Left lung (tissue), 4 donors: ENCODE measurements at regions not wholly inside any gene's neighbourhood (a gene's known extent, or its start where the extent isn't known, plus 50 kb on each side); places are given as distances from the start of the nearest gene placed in this dataset.

Experiments
- ATAC-seq: fragments of 200-7000 bp; cut with Tn5 transposase; one replicate; pipeline ENCODE4 v1.9.1; 2020; ENCODE audit warnings: moderate library complexity
- DNase-seq, 4 donors: peaks; one replicate each; pipeline ENCODE4 v3.0.0-alpha.2; 2013 to 2020
- H3K27ac ChIP-seq, 2 donors: fragments of 200-600 bp; sonication (generic) in 1 of 2; one replicate each; pipeline versions ENCODE4 v1.5.0 to v1.8.0; 2020 to 2021
- H3K27me3 ChIP-seq, 2 donors: fragments of 200-600 bp; sonication (generic) in 1 of 2; one replicate each; pipeline versions ENCODE4 v1.5.0 to v1.8.0; 2020 to 2021
- H3K36me3 ChIP-seq, 2 donors: fragments of 200-600 bp; sonication (generic) in 1 of 2; one replicate each; pipeline versions ENCODE4 v1.5.0 to v1.8.0; 2020 to 2021
- H3K4me1 ChIP-seq, 2 donors: fragments of 200-600 bp; one replicate each; pipeline ENCODE4 v1.8.0; 2021
- H3K4me3 ChIP-seq, 2 donors: fragments of 200-600 bp; sonication (generic) in 1 of 2; one replicate each; pipeline versions ENCODE4 v1.5.0 to v1.8.0; 2020 to 2021; ENCODE audit warnings: mild to moderate bottlenecking in 1 of 2
- H3K9me3 ChIP-seq, 2 donors: fragments of 200-600 bp; sonication (generic) in 1 of 2; one replicate each; pipeline versions ENCODE4 v1.5.0 to v1.8.0; 2020 to 2021
- CTCF ChIP-seq, 2 donors: fragments of 200-600 bp; sonication (generic) in 1 of 2; IDR thresholded peaks; one replicate each; pipeline versions ENCODE4 v1.5.0 to v1.8.0; 2021; ENCODE audit warnings: antibody characterized with exemption in 2 of 2
- intact Hi-C, 2 donors: fragments of 100-400 bp; cut with DNase I; formaldehyde crosslinking; loops; one replicate each; pipeline versions ENCODE4 v1.11.2 to v1.14.2; 2022
- donor health status: DM: no; HTN: yes; CAD: no.
- donor health status: DM: no; HTN: no; CAD: no.

- ATAC-seq (no peak), DNase-seq (no peak)
- peaks cover 0 to 15% of the 10 kb centered on the region in 2 donors for H3K9me3 ChIP-seq
- no peaks in the 10 kb centered on the region for H3K36me3 ChIP-seq
- intact Hi-C loops: no loop called here
- no peaks in the 10 kb centered on the region for H3K4me1 ChIP-seq
- H3K27ac ChIP-seq: no peak overlapping the region
- no peak for TF ChIP-seq CTCF (IDR thresholded peaks at IDR 0.05)
- no peaks in the 10 kb centered on the region for H3K27me3 ChIP-seq
- no peak overlapping the region for H3K4me3 ChIP-seq
These were observed 91.0 kb upstream of the MB21D2 start for GRCh38 chr3:193008654-193009053.

GRCh38 chr3:193010191-193010590, 92.5 kb upstream of the MB21D2 start:
- ATAC-seq: no peak
- no peak for TF ChIP-seq CTCF (IDR thresholded peaks at IDR 0.05)

GRCh38 chr3:193011958-193012357, 94.3 kb upstream of the MB21D2 start:
- no peaks in the 10 kb centered on the region for H3K4me1 ChIP-seq

More at GRCh38 chr3:193010191-193010590, 92.5 kb upstream of the MB21D2 start:
- no peaks in the 10 kb centered on the region for H3K4me1 ChIP-seq
- intact Hi-C loops: no loop called here
- DNase-seq: no peak
- no peaks in the 10 kb centered on the region for H3K36me3 ChIP-seq
- peaks cover 0 to 5% of the 10 kb centered on the region in 2 donors for H3K27me3 ChIP-seq
- H3K27ac ChIP-seq: no peak overlapping the region
- no peak overlapping the region for H3K4me3 ChIP-seq
- peaks cover 0 to 15% of the 10 kb centered on the region in 2 donors for H3K9me3 ChIP-seq

GRCh38 chr3:193014902-193015301, 97.2 kb upstream of the MB21D2 start:
- intact Hi-C loops: no loop called here
- ATAC-seq (no peak), DNase-seq (no peak)
- Histone ChIP-seq H3K27me3 (peaks cover 0 to 7% of the 10 kb centered on the region in 2 donors), H3K4me1 (no peaks in the 10 kb centered on the region), H3K4me3 (no peak overlapping the region), H3K9me3 (peaks cover 0 to 15% of the 10 kb centered on the region in 2 donors), H3K36me3 (no peaks in the 10 kb centered on the region), H3K27ac (no peak overlapping the region)
- TF ChIP-seq CTCF (IDR thresholded peaks at IDR 0.05): no peak

More at GRCh38 chr3:193011958-193012357, 94.3 kb upstream of the MB21D2 start:
- H3K9me3 ChIP-seq: peaks cover 0 to 15% of the 10 kb centered on the region in 2 donors
- ATAC-seq: no peak
- H3K4me3 ChIP-seq: no peak overlapping the region
- peaks cover 0 to 7% of the 10 kb centered on the region in 2 donors for H3K27me3 ChIP-seq
- no peak for DNase-seq
- no peaks in the 10 kb centered on the region for H3K36me3 ChIP-seq
- intact Hi-C loops: no loop called here
- no peak overlapping the region for H3K27ac ChIP-seq
- TF ChIP-seq CTCF (IDR thresholded peaks at IDR 0.05): no peak

- DNase-seq (no peak), ATAC-seq (no peak)
- Histone ChIP-seq H3K27ac (no peak overlapping the region), H3K4me3 (no peak overlapping the region), H3K4me1 (no peaks in the 10 kb centered on the region), H3K36me3 (no peaks in the 10 kb centered on the region), H3K27me3 (peaks cover 0 to 16% of the 10 kb centered on the region in 2 donors), H3K9me3 (peaks cover 0 to 15% of the 10 kb centered on the region in 2 donors)
- no peak for TF ChIP-seq CTCF (IDR thresholded peaks at IDR 0.05)
- intact Hi-C loops: no loop called here
These were observed 98.8 kb upstream of the MB21D2 start for GRCh38 chr3:193016437-193016901.
